Brain microvascular endothelial cell (primary cell): ENCODE measurements at regions not wholly inside any gene's neighbourhood (a gene's known extent, or its start where the extent isn't known, plus 50 kb on each side); places are given as distances from the start of the nearest gene placed in this dataset.

Experiments used
- DNase-seq: peaks from one replicate; pipeline ENCODE4 v3.0.0-alpha.2; 2020
- H3K27ac ChIP-seq: fragments of 250-450 bp; sonication (Bioruptor Pico); 2 replicates; pipeline ENCODE4 v1.5.1; 2020; ENCODE audit warnings: mild to moderate bottlenecking, moderate library complexity
- H3K27me3 ChIP-seq: fragments of 250-450 bp; sonication (Bioruptor Pico); replicated peaks from 2 replicates; pipeline ENCODE4 v1.5.1; 2020; ENCODE audit warnings: mild to moderate bottlenecking
- H3K36me3 ChIP-seq: fragments of 250-450 bp; sonication (Bioruptor Pico); replicated peaks from 2 replicates; pipeline ENCODE4 v1.5.1; 2020; ENCODE audit warnings: mild to moderate bottlenecking
- H3K4me3 ChIP-seq: 2 replicates; pipeline ENCODE4 v1.5.1; 2011; ENCODE audit warnings: low read depth, mild to moderate bottlenecking, control low read depth, low read length, moderate library complexity
- in situ Hi-C: cut with HindIII; loops from 2 replicates; pipeline ENCODE4 v1.10.0; 2017; ENCODE audit warnings: low sequenced_read_pairs, low pct_ligation_motif_present
- TF ChIP-seq, protein P1 (sequence below): IDR thresholded peaks from 2 replicates; pipeline ENCODE4 v1.5.1; 2011; ENCODE audit warnings: low read depth, mild to moderate bottlenecking, moderate library complexity, low read length, control low read depth, inconsistent platforms; ENCODE audit errors: missing control alignments

DNA sequence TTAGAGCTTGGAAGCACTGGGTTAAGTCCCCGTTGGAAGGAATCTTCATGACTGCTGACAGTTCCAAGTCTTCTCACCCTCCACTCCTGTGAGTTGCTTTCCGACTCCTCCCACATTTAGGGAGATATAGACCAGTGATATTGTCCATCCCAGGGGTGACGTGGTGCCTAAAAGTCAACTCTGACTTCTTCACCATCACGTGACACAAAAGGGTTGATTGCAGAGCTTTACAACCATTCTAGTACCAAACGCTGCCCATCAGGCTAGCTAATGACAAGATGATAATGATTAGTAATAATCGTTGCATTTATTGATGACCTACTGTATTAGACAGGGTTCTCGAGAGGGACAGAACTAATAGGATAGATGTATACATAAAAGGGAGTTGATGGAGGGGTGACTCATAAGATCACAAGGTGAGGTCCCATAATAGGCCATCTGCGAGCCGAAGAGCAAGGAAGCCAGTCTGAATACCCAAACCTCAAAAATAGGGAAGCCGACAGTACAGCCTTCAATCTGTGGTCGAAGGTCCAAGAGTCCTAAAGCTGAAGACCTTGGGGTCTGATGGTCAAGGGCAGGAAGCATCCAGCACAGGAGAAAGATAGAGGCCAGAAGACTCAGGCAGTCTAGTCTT is 85.3 kb upstream of the CARD11 start:
- TF ChIP-seq, protein P1, sequence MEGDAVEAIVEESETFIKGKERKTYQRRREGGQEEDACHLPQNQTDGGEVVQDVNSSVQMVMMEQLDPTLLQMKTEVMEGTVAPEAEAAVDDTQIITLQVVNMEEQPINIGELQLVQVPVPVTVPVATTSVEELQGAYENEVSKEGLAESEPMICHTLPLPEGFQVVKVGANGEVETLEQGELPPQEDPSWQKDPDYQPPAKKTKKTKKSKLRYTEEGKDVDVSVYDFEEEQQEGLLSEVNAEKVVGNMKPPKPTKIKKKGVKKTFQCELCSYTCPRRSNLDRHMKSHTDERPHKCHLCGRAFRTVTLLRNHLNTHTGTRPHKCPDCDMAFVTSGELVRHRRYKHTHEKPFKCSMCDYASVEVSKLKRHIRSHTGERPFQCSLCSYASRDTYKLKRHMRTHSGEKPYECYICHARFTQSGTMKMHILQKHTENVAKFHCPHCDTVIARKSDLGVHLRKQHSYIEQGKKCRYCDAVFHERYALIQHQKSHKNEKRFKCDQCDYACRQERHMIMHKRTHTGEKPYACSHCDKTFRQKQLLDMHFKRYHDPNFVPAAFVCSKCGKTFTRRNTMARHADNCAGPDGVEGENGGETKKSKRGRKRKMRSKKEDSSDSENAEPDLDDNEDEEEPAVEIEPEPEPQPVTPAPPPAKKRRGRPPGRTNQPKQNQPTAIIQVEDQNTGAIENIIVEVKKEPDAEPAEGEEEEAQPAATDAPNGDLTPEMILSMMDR: no peak
- in situ Hi-C loops: no loop called here
- no peak for DNase-seq

DNA sequence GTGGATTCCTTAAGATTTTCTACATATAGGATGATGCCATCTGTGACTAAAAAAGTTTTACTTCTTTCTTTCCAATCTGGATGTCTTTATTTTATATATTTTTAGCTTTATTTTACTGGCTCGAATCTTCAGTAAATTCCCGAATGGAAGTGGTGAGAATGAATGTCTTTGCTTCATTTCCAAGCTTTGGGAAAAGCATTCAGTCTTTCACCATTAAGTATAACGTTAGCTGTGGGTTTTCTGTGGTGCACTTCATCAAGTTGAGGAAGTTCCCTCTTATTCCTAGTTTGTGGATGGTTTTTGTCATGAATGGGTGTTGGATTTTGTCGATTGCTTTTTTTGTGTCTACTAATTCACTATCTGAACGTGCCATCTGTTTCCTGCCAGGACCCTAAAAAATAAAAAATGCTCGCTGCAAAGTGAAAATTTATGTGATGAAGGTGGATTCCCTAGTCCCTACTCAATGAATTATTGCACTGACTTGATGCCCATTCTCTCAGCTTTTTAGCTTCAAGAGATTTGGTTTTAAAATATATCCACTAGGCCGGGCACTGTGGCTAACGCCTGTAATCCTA is 90.2 kb upstream of the CARD11 start:
- Histone ChIP-seq H3K27me3 (no peaks in the 10 kb centered on the region), H3K27ac (no peak overlapping the region), H3K36me3 (no peaks in the 10 kb centered on the region), H3K4me3 (no peak overlapping the region)
- TF ChIP-seq, protein P1: no peak
- DNase-seq: no peak
- in situ Hi-C loops: no loop called here

More for the DNA sequence above, 85.3 kb upstream of the CARD11 start:
- Histone ChIP-seq H3K4me3 (no peak overlapping the region), H3K27ac (no peak overlapping the region), H3K36me3 (no peaks in the 10 kb centered on the region), H3K27me3 (no peaks in the 10 kb centered on the region)

DNA sequence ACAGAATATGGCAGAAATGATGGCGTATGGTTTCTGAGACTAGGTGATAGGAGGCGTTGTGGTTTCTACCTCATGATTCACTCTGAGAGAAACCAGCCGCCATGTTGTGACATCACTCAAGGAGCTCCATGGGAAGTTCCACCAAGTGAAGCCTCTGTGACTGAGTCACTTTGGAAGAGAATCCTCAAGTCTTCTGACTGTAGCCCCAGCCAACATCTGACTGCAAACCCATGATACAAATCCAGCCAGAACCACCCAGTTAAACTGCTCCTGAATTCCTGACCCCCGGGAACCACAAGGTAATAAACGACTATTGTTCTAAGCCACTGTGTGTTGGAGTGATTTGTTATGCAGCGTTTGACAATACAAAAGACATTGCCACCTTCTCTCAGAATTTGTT is 91.1 kb upstream of the CARD11 start:
- Histone ChIP-seq H3K4me3 (no peak overlapping the region), H3K27ac (no peak overlapping the region), H3K36me3 (no peaks in the 10 kb centered on the region), H3K27me3 (no peaks in the 10 kb centered on the region)
- TF ChIP-seq, protein P1: no peak
- in situ Hi-C loops: no loop called here
- peak; percentile 1 for DNase-seq

DNA sequence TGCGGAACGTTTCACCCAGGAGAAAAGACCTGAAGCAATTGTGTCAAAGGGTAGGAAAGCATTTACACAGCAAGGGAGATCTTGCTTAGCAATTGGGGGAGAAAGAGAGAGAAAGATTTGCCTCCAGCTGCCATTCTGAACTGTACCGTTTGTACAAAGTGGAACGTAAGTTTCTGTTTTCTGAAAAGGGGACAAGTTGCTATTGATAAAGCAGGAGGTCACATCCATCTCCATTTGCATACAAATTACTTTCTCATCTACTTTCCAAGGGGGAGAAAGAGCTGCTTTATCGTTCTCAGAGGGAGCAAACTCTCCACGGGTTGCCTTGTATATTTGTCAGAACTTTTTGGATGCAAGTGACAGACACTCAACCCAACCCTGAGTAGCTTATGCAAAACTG is 92.0 kb upstream of the CARD11 start:
- Histone ChIP-seq H3K36me3 (no peaks in the 10 kb centered on the region), H3K27ac (no peak overlapping the region), H3K27me3 (no peaks in the 10 kb centered on the region), H3K4me3 (no peak overlapping the region)
- in situ Hi-C loops: no loop called here
- no peak for DNase-seq
- TF ChIP-seq, protein P1: no peak

DNA sequence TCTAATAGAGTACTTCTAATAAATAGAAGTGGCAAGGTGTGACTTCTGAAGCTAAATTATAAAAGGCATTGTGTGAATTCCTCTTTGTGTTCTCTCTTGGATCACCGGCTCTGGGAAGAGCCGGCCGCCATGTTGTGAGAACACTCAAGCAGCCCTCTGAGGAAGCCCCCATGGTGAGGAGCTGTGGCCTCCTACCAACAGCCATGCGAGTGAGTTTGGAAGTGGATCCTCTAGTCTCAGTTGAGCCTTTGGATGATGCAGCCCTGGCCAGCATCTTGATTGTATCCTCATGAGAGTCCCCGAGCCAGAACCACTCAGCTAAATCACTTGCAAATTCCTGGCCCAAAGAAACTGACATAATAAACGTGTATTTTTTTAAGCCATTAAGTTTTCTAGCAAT is 94.5 kb upstream of the CARD11 start:
- TF ChIP-seq, protein P1: no peak
- Histone ChIP-seq H3K4me3 (no peak overlapping the region), H3K36me3 (no peaks in the 10 kb centered on the region), H3K27me3 (no peaks in the 10 kb centered on the region), H3K27ac (no peak overlapping the region)
- DNase-seq: no peak
- in situ Hi-C loops: no loop called here

DNA sequence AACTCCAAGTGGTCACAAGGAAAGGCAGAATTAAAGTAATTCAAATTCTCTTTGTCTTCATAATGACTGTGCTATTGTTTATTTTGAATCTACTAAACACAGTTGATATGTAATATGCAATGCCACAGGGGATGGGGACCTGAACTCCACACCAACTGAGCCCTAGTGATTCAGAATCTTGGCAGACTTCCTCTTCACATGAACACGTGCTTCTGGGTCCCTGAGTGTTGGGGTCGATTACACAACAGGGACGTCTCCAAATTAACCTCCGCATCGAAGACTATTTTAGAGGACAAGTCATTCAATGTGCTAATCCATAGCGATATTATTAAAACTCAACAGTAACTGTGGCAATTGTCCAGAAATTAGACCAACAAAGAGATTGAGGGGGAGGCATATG is 95.3 kb upstream of the CARD11 start:
- TF ChIP-seq, protein P1: no peak

More for the DNA sequence above, 95.3 kb upstream of the CARD11 start:
- H3K27ac ChIP-seq: no peak overlapping the region
- no peaks in the 10 kb centered on the region for H3K36me3 ChIP-seq
- H3K27me3 ChIP-seq: no peaks in the 10 kb centered on the region
- in situ Hi-C loops: no loop called here
- H3K4me3 ChIP-seq: no peak overlapping the region
- DNase-seq: no peak
